HEK293 (cell line): ENCODE measurements at regions not wholly inside any gene's neighbourhood (a gene's known extent, or its start where the extent isn't known, plus 50 kb on each side); places are given as distances from the start of the nearest gene placed in this dataset.
A peak's percentile ranks its signal among the peaks of the same experiment; 100 is the strongest.

Experiments
- CTCF ChIA-PET: fragments of 350-600 bp; formaldehyde crosslinking; extraction: SDS; loops from one replicate; lab custom pipeline; 2021; ENCODE audit warnings: antibody characterized with exemption; lab: Yijun Ruan, JAX
- POLR2A ChIA-PET: fragments of 300-600 bp; formaldehyde crosslinking; extraction: SDS; loops from one replicate; lab custom pipeline; 2020; ENCODE audit warnings: antibody characterized with exemption, inconsistent platforms; lab: Yijun Ruan, JAX
- H3K27ac ChIP-seq: fragments of 200-500 bp; sonication (Bioruptor generic); 2 replicates; pipeline ENCODE4 v1.5.1; 2014; ENCODE audit warnings: low read depth, low read length, control low read depth, inconsistent platforms; ENCODE audit errors: extremely low read depth
- H3K36me3 ChIP-seq, 2 experiments: fragments of 200-500 bp in 1 of 2; sonication (Bioruptor generic) in 1 of 2; 1 replicate in 1 of 2; 2 replicates in 1 of 2; pipeline ENCODE4 v1.5.1; 2014 to 2017; ENCODE audit warnings: inconsistent platforms in 2 of 2, low read length in 2 of 2; ENCODE audit not compliant: control insufficient read depth in 2 of 2, insufficient read depth in 1 of 2
- H3K4me1 ChIP-seq: fragments of 200-500 bp; sonication (Bioruptor generic); 2 replicates; pipeline ENCODE4 v1.5.1; 2014; ENCODE audit warnings: mild to moderate bottlenecking, low read length, inconsistent platforms; ENCODE audit not compliant: control insufficient read depth, insufficient read depth
- H3K4me3 ChIP-seq: 2 replicates; pipeline ENCODE4 v1.5.1; 2011; ENCODE audit warnings: low read depth, mild to moderate bottlenecking, control low read depth, low read length, moderate library complexity
- H3K9me3 ChIP-seq: fragments of 200-500 bp; sonication (Bioruptor generic); 2 replicates; pipeline ENCODE4 v1.5.1; 2014; ENCODE audit warnings: low read depth, low read length, inconsistent platforms; ENCODE audit not compliant: control insufficient read depth, insufficient read depth
- BCL11A ChIP-seq: fragments of 450-650 bp; formaldehyde crosslinking; IDR thresholded peaks from 2 replicates; pipeline ENCODE4 v1.5.1; 2016; ENCODE audit warnings: low read depth, missing biosample characterization, missing genetic modification characterization
- GLIS1 ChIP-seq: fragments of 450-650 bp; formaldehyde crosslinking; IDR thresholded peaks from 2 replicates; pipeline ENCODE4 v1.5.1; 2016; ENCODE audit warnings: missing biosample characterization, missing genetic modification characterization
- KLF16 ChIP-seq: fragments of 450-650 bp; formaldehyde crosslinking; IDR thresholded peaks from 2 replicates; pipeline ENCODE4 v1.5.1; 2017; ENCODE audit warnings: missing biosample characterization, missing genetic modification characterization
- KLF9 ChIP-seq: fragments of 450-650 bp; formaldehyde crosslinking; IDR thresholded peaks from 2 replicates; pipeline ENCODE4 v1.5.1; 2016; ENCODE audit warnings: missing biosample characterization, missing genetic modification characterization, low read depth
- MZF1 ChIP-seq: fragments of 450-650 bp; formaldehyde crosslinking; IDR thresholded peaks from 2 replicates; pipeline ENCODE4 v1.5.1; 2017; ENCODE audit warnings: missing biosample characterization, missing genetic modification characterization, borderline replicate concordance
- REPIN1 ChIP-seq: fragments of 450-650 bp; formaldehyde crosslinking; IDR thresholded peaks from 2 replicates; pipeline ENCODE4 v1.5.1; 2017; ENCODE audit warnings: missing biosample characterization, missing genetic modification characterization, low read depth
- REST ChIP-seq: fragments of 450-650 bp; formaldehyde crosslinking; IDR thresholded peaks from 2 replicates; pipeline ENCODE4 v1.5.1; 2016; ENCODE audit warnings: missing biosample characterization, missing genetic modification characterization
- SCRT2 ChIP-seq: fragments of 450-650 bp; formaldehyde crosslinking; IDR thresholded peaks from 2 replicates; pipeline ENCODE4 v1.5.1; 2016; ENCODE audit warnings: missing biosample characterization, missing genetic modification characterization
- WT1 ChIP-seq: fragments of 450-650 bp; formaldehyde crosslinking; IDR thresholded peaks from 2 replicates; pipeline ENCODE4 v1.5.1; 2016; ENCODE audit warnings: missing biosample characterization, missing genetic modification characterization
- ZNF114 ChIP-seq: fragments of 450-650 bp; formaldehyde crosslinking; IDR thresholded peaks from 2 replicates; pipeline ENCODE4 v1.5.0; 2017; ENCODE audit warnings: missing biosample characterization, missing genetic modification characterization
- ZNF23 ChIP-seq: fragments of 450-650 bp; formaldehyde crosslinking; IDR thresholded peaks from 2 replicates; pipeline ENCODE4 v1.5.1; 2016; ENCODE audit warnings: missing biosample characterization, missing genetic modification characterization, borderline replicate concordance
- ZNF274 ChIP-seq, 2 experiments: fragments of 200-500 bp in 1 of 2; fragments of 450-650 bp in 1 of 2; sonication (Bioruptor generic) in 1 of 2; formaldehyde crosslinking in 1 of 2; IDR thresholded peaks; 2 replicates each; pipeline versions ENCODE4 v1.5.1 to v1.6.1; 2014 to 2016; ENCODE audit warnings: borderline replicate concordance in 1 of 2, inconsistent platforms in 1 of 2, low read length in 1 of 2, missing biosample characterization in 1 of 2, missing genetic modification characterization in 1 of 2
- ZNF391 ChIP-seq: fragments of 450-650 bp; formaldehyde crosslinking; IDR thresholded peaks from 2 replicates; pipeline ENCODE4 v1.5.1; 2016; ENCODE audit warnings: low read depth, missing biosample characterization, missing genetic modification characterization, borderline replicate concordance
- ZNF404 ChIP-seq: fragments of 450-650 bp; formaldehyde crosslinking; IDR thresholded peaks from 2 replicates; pipeline ENCODE4 v1.5.1; 2017; ENCODE audit warnings: missing biosample characterization, missing genetic modification characterization
- ZNF433 ChIP-seq: fragments of 450-650 bp; formaldehyde crosslinking; IDR thresholded peaks from 2 replicates; pipeline ENCODE4 v1.5.1; 2016; ENCODE audit warnings: missing biosample characterization, missing genetic modification characterization, low read depth
- ZNF48 ChIP-seq: fragments of 450-650 bp; formaldehyde crosslinking; IDR thresholded peaks from 2 replicates; pipeline ENCODE4 v1.5.1; 2016; ENCODE audit warnings: missing biosample characterization, missing genetic modification characterization
- ZNF514 ChIP-seq: fragments of 450-650 bp; formaldehyde crosslinking; IDR thresholded peaks from 2 replicates; pipeline ENCODE4 v1.5.1; 2016; ENCODE audit warnings: missing biosample characterization, missing genetic modification characterization
- ZNF580 ChIP-seq: fragments of 450-650 bp; formaldehyde crosslinking; IDR thresholded peaks from 2 replicates; pipeline ENCODE4 v1.5.1; 2016; ENCODE audit warnings: missing biosample characterization, missing genetic modification characterization
- ZNF76 ChIP-seq: fragments of 450-650 bp; formaldehyde crosslinking; IDR thresholded peaks from 2 replicates; pipeline ENCODE4; 2016; ENCODE audit warnings: low read depth, missing biosample characterization, missing genetic modification characterization, borderline replicate concordance
- ZNF837 ChIP-seq: fragments of 450-650 bp; formaldehyde crosslinking; IDR thresholded peaks from 2 replicates; pipeline ENCODE4 v1.5.1; 2016; ENCODE audit warnings: missing biosample characterization, missing genetic modification characterization

- ChIA-PET CTCF (no interaction called here), POLR2A (no interaction called here)
- Histone ChIP-seq H3K9me3 (no peaks in the 10 kb centered on the region), H3K4me1 (no peaks in the 10 kb centered on the region)
- TF ChIP-seq ZNF580 (tag by site-specific recombination) (no peak), ZNF837 (tag by site-specific recombination) (no peak), ZNF404 (tag by site-specific recombination) (no peak), ZNF114 (no peak), ZNF48 (tag by site-specific recombination) (no peak), ZNF433 (tag by site-specific recombination) (no peak), ZNF76 (no peak), KLF16 (tag by site-specific recombination) (no peak), ZNF23 (tag by site-specific recombination) (no peak), BCL11A (tag by site-specific recombination) (no peak), ZNF391 (tag by site-specific recombination) (no peak), ZNF274 (IDR thresholded peaks at IDR 0.05; ENCODE audit: low read length) (no peak), ZNF274 (tag by site-specific recombination; IDR thresholded peaks at IDR 0.05; ENCODE audit: borderline replicate concordance) (no peak), GLIS1 (tag by site-specific recombination) (no peak), KLF9 (tag by site-specific recombination) (no peak), MZF1 (no peak), REPIN1 (tag by site-specific recombination) (no peak), WT1 (tag by site-specific recombination) (no peak), ZNF514 (tag by site-specific recombination) (no peak), REST (tag by site-specific recombination) (no peak)
- TF ChIP-seq, all 188 proteins: peak for 0
- Histone ChIP-seq H3K36me3 (no peaks in the 10 kb centered on the region), H3K27ac (no peak overlapping the region), H3K4me3 (no peak overlapping the region)
These were observed 311.1 kb downstream of the VPS13C start for GRCh38 chr15:61749169-61749568.

- no peaks in the 10 kb centered on the region for H3K4me1 ChIP-seq
- no peak overlapping the region for H3K27ac ChIP-seq
- POLR2A ChIA-PET, result no interaction called here
- CTCF ChIA-PET, result no interaction called here
- H3K9me3 ChIP-seq, result no peaks in the 10 kb centered on the region
- H3K36me3 ChIP-seq, result no peaks in the 10 kb centered on the region
- TF ChIP-seq MZF1, result no peak
- TF ChIP-seq SCRT2 (tag by site-specific recombination), result peak; percentile 73
- TF ChIP-seq, all 188 proteins: peak for 1
- H3K4me3 ChIP-seq, result no peak overlapping the region
These were observed 311.7 kb downstream of the VPS13C start for GRCh38 chr15:61748529-61748928.

- H3K4me1 ChIP-seq, result no peaks in the 10 kb centered on the region
- no peak overlapping the region for H3K4me3 ChIP-seq
- H3K27ac ChIP-seq, result no peak overlapping the region
- H3K9me3 ChIP-seq, result no peaks in the 10 kb centered on the region
- TF ChIP-seq ZNF76, result no peak
- POLR2A ChIA-PET, result no interaction called here
- CTCF ChIA-PET, result no interaction called here
- H3K36me3 ChIP-seq, result no peaks in the 10 kb centered on the region
These were observed 313.7 kb downstream of the VPS13C start for GRCh38 chr15:61746589-61746988.
